Neural crest cell (in vitro differentiated cells): ENCODE measurements at regions not wholly inside any gene's neighbourhood (a gene's known extent, or its start where the extent isn't known, plus 50 kb on each side); places are given as distances from the start of the nearest gene placed in this dataset.

ENCODE experiments used
- DNase-seq: peaks from one replicate; pipeline ENCODE4 v3.0.0; 2021; ENCODE audit warnings: low read depth, mixed read lengths, low spot score
- H3K27ac Mint-ChIP-seq: one replicate; pipeline ENCODE4 v1.8.0; 2021; ENCODE audit warnings: mild to moderate bottlenecking, mixed read lengths; ENCODE audit not compliant: unreplicated experiment
- H3K27me3 Mint-ChIP-seq: 2 replicates; pipeline ENCODE4 v1.8.0; 2021; ENCODE audit warnings: low read depth, mild to moderate bottlenecking, mixed read lengths
- H3K36me3 Mint-ChIP-seq: 2 replicates; pipeline ENCODE4 v1.8.0; 2021; ENCODE audit warnings: low read depth, mild to moderate bottlenecking, mixed read lengths
- H3K4me1 Mint-ChIP-seq: 2 replicates; pipeline ENCODE4 v1.8.0; 2021; ENCODE audit warnings: mixed read lengths
- H3K4me3 Mint-ChIP-seq: one replicate; pipeline ENCODE4 v1.8.0; 2021; ENCODE audit warnings: mild to moderate bottlenecking, mixed read lengths
- H3K9me3 Mint-ChIP-seq: 2 replicates; pipeline ENCODE4 v1.8.0; 2021; ENCODE audit warnings: mixed read lengths
- TF ChIP-seq, protein P1 (sequence below): fragments of 200-600 bp; sonication (generic); conservative IDR thresholded peaks from 2 replicates; pipeline ENCODE4 v1.5.0; 2021; ENCODE audit warnings: antibody characterized with exemption, mild to moderate bottlenecking

DNA sequence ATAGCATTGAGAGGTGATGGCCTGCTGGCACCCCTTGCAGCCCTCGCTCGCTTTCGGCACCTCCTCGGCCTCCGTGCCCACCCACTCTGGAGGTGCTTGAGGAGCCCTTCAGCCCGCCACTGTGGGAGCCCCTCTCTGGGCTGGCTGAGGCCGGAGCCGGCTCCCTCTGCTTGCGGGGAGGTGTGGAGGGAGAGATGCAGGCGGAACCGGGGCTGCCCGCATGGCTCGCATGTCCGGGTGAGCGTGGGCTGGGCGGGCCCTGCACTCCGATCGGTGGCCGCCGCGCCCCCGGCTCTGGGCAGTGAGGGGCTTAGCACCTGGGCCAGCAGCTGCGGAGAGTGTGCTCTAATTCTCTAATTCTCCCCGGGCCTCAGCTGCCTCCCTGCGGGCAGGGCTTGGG is 101.1 kb downstream of the KIF4B start:
- Mint-ChIP-seq H3K27me3 (no peaks in the 10 kb centered on the region), H3K4me1 (no peaks in the 10 kb centered on the region), H3K36me3 (peaks cover 4% of the 10 kb centered on the region), H3K4me3 (no peak overlapping the region), H3K9me3 (no peaks in the 10 kb centered on the region), H3K27ac (no peak overlapping the region)
- no peak for DNase-seq
- TF ChIP-seq, protein P1, sequence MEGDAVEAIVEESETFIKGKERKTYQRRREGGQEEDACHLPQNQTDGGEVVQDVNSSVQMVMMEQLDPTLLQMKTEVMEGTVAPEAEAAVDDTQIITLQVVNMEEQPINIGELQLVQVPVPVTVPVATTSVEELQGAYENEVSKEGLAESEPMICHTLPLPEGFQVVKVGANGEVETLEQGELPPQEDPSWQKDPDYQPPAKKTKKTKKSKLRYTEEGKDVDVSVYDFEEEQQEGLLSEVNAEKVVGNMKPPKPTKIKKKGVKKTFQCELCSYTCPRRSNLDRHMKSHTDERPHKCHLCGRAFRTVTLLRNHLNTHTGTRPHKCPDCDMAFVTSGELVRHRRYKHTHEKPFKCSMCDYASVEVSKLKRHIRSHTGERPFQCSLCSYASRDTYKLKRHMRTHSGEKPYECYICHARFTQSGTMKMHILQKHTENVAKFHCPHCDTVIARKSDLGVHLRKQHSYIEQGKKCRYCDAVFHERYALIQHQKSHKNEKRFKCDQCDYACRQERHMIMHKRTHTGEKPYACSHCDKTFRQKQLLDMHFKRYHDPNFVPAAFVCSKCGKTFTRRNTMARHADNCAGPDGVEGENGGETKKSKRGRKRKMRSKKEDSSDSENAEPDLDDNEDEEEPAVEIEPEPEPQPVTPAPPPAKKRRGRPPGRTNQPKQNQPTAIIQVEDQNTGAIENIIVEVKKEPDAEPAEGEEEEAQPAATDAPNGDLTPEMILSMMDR: no peak

DNA sequence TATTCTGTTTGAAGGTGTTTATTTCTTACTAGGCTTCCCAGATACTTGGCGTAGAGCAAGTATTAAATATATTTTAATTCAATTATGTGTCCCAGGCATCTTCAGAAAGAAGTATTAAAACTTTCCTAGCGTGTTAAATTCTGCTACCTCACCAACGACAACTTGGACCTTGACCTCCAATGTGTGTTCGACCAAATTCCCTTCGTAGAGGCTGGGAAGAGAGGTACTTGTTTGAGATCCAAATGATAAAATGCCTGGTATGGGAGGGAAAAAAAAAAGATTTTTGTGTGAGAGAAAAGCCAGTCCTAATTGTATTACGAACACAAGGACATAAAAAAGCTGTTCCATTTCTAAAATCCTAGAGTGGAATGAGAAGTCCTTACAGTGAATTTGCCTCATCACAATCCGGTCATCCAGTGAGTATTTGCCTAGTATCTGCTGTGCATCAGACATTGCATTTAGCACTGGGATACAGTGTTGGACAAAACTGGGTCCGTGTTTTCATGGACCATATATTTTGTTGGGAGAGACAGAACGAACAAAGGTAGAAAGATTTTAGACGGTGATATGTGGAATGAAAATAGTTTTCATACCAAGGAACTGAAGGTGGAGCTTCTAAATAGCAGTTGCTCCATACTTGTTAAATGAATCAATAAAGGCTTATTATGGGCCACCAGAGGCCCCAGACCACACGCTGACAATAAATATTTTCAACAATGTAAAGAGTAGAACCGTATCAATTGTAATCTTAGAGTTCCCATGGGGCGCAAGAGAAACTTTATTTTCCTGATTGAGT is 103.1 kb downstream of the KIF4B start:
- DNase-seq: no peak
- H3K27me3 Mint-ChIP-seq: no peaks in the 10 kb centered on the region
- H3K9me3 Mint-ChIP-seq: no peaks in the 10 kb centered on the region
- no peaks in the 10 kb centered on the region for H3K4me1 Mint-ChIP-seq
- H3K4me3 Mint-ChIP-seq: no peak overlapping the region
- TF ChIP-seq, protein P1: no peak
- H3K27ac Mint-ChIP-seq: no peak overlapping the region
- peaks cover 4% of the 10 kb centered on the region for H3K36me3 Mint-ChIP-seq

DNA sequence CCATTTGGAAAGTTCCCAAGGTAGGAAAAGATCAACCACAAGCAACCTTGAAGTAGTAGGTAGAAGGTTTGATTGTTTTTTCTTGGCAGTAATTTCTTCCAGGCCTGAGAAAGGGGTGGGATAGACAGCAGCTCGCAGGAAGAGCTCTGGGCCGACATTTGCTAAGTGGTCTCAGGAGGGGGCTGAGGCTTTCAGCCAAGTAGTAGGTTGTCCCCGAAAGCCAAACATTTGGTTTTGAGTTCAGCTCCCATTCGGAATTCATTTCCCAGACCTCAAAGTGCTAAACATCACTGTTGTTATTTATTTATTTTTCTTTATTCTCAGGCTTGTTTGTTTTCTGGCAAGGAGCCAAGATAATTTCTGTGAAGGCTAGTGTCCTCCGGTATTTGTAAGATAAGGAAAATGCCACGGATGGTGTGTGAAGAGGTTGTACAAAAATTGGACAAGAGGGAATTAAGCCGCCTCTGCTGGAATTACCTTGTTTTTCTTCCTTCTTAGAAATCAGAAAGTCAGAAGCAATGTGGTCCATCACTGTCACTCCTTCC is 112.1 kb downstream of the KIF4B start:
- H3K9me3 Mint-ChIP-seq: no peaks in the 10 kb centered on the region
- no peak for DNase-seq

DNA sequence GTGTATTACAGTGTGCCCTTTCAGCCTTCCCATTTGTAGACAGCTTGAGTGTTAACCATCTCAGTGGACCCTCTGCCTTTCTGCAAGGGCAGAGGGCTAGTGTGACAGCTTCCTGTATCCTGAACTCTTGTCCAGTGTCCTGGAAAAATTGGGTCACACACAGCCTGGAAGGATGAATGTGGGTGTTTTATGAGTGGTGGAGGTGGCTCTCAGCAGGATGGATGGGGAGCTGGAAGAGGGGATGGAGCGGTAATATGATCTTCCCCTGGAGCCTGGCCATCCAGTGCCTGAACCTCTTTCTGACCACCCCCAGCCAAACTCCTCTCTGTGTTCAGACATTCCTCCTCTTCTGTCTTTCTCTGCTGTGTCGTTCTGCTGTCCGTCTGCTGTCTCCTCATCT is 113.0 kb downstream of the KIF4B start:
- peaks cover 40% of the 10 kb centered on the region for H3K27me3 Mint-ChIP-seq
- no peaks in the 10 kb centered on the region for H3K36me3 Mint-ChIP-seq

More for the DNA sequence above, 112.1 kb downstream of the KIF4B start:
- Mint-ChIP-seq H3K27ac (no peak overlapping the region), H3K4me3 (no peak overlapping the region), H3K4me1 (no peaks in the 10 kb centered on the region), H3K27me3 (peaks cover 37% of the 10 kb centered on the region), H3K36me3 (no peaks in the 10 kb centered on the region)
- TF ChIP-seq, protein P1: no peak

DNA sequence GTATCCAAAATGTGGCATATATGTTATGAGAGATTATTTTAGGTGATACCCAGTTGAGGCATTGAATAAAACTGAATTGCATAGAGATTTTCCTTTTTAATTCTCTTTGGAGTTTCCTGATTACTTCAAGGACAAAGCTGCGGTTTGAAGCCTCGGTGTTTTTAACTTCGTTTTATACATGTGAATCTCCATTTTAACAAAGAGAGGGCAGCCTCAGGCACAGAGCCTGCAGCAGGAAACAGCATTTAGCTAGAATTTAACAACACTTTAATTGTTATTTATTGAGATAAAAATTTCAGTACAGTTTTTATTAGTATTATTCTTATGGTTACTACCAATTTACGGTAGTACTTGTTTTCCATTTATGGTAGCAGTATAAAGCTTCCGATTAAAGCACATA is 114.0 kb downstream of the KIF4B start:
- Mint-ChIP-seq H3K9me3 (no peaks in the 10 kb centered on the region), H3K36me3 (no peaks in the 10 kb centered on the region), H3K27me3 (peaks cover 42% of the 10 kb centered on the region), H3K4me1 (no peaks in the 10 kb centered on the region), H3K27ac (no peak overlapping the region), H3K4me3 (no peak overlapping the region)
- TF ChIP-seq, protein P1: no peak
- DNase-seq: no peak

More for the DNA sequence above, 113.0 kb downstream of the KIF4B start:
- no peak overlapping the region for H3K27ac Mint-ChIP-seq
- no peaks in the 10 kb centered on the region for H3K4me1 Mint-ChIP-seq
- no peak overlapping the region for H3K4me3 Mint-ChIP-seq
- TF ChIP-seq, protein P1: no peak
- H3K9me3 Mint-ChIP-seq: no peaks in the 10 kb centered on the region
- no peak for DNase-seq
